ENCODE measurements at regions not wholly inside any gene's neighbourhood (a gene's known extent, or its start where the extent isn't known, plus 50 kb on each side); places are given as distances from the start of the nearest gene placed in this dataset.
A peak's percentile ranks its signal among the peaks of the same experiment; 100 is the strongest.

GRCh38 chr1:187229496-187229895 lies 400.7 kb downstream of the PLA2G4A start:
- TF ChIP-seq STAT1 (IDR thresholded peaks at IDR 0.05; ENCODE audit: unreplicated experiment): no peak
- TF ChIP-seq ZNF331 (CRISPR knock-in tag; IDR thresholded peaks at IDR 0.05; ENCODE audit: low read depth): no peak
- TF ChIP-seq JUNB (IDR thresholded peaks at IDR 0.05; ENCODE audit: unreplicated experiment): no peak
- TF ChIP-seq REST (IDR thresholded peaks at IDR 0.05; ENCODE audit: unreplicated experiment): no peak
- TF ChIP-seq EZH2phosphoT487 (IDR thresholded peaks at IDR 0.05; ENCODE audit: unreplicated experiment): no peak
- TF ChIP-seq, protein P1, sequence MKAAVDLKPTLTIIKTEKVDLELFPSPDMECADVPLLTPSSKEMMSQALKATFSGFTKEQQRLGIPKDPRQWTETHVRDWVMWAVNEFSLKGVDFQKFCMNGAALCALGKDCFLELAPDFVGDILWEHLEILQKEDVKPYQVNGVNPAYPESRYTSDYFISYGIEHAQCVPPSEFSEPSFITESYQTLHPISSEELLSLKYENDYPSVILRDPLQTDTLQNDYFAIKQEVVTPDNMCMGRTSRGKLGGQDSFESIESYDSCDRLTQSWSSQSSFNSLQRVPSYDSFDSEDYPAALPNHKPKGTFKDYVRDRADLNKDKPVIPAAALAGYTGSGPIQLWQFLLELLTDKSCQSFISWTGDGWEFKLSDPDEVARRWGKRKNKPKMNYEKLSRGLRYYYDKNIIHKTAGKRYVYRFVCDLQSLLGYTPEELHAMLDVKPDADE (IDR thresholded peaks at IDR 0.05): no peak
- no peak for TF ChIP-seq CREB1 (CRISPR knock-in tag; IDR thresholded peaks at IDR 0.05; ENCODE audit: low read depth)
- TF ChIP-seq, protein P2, sequence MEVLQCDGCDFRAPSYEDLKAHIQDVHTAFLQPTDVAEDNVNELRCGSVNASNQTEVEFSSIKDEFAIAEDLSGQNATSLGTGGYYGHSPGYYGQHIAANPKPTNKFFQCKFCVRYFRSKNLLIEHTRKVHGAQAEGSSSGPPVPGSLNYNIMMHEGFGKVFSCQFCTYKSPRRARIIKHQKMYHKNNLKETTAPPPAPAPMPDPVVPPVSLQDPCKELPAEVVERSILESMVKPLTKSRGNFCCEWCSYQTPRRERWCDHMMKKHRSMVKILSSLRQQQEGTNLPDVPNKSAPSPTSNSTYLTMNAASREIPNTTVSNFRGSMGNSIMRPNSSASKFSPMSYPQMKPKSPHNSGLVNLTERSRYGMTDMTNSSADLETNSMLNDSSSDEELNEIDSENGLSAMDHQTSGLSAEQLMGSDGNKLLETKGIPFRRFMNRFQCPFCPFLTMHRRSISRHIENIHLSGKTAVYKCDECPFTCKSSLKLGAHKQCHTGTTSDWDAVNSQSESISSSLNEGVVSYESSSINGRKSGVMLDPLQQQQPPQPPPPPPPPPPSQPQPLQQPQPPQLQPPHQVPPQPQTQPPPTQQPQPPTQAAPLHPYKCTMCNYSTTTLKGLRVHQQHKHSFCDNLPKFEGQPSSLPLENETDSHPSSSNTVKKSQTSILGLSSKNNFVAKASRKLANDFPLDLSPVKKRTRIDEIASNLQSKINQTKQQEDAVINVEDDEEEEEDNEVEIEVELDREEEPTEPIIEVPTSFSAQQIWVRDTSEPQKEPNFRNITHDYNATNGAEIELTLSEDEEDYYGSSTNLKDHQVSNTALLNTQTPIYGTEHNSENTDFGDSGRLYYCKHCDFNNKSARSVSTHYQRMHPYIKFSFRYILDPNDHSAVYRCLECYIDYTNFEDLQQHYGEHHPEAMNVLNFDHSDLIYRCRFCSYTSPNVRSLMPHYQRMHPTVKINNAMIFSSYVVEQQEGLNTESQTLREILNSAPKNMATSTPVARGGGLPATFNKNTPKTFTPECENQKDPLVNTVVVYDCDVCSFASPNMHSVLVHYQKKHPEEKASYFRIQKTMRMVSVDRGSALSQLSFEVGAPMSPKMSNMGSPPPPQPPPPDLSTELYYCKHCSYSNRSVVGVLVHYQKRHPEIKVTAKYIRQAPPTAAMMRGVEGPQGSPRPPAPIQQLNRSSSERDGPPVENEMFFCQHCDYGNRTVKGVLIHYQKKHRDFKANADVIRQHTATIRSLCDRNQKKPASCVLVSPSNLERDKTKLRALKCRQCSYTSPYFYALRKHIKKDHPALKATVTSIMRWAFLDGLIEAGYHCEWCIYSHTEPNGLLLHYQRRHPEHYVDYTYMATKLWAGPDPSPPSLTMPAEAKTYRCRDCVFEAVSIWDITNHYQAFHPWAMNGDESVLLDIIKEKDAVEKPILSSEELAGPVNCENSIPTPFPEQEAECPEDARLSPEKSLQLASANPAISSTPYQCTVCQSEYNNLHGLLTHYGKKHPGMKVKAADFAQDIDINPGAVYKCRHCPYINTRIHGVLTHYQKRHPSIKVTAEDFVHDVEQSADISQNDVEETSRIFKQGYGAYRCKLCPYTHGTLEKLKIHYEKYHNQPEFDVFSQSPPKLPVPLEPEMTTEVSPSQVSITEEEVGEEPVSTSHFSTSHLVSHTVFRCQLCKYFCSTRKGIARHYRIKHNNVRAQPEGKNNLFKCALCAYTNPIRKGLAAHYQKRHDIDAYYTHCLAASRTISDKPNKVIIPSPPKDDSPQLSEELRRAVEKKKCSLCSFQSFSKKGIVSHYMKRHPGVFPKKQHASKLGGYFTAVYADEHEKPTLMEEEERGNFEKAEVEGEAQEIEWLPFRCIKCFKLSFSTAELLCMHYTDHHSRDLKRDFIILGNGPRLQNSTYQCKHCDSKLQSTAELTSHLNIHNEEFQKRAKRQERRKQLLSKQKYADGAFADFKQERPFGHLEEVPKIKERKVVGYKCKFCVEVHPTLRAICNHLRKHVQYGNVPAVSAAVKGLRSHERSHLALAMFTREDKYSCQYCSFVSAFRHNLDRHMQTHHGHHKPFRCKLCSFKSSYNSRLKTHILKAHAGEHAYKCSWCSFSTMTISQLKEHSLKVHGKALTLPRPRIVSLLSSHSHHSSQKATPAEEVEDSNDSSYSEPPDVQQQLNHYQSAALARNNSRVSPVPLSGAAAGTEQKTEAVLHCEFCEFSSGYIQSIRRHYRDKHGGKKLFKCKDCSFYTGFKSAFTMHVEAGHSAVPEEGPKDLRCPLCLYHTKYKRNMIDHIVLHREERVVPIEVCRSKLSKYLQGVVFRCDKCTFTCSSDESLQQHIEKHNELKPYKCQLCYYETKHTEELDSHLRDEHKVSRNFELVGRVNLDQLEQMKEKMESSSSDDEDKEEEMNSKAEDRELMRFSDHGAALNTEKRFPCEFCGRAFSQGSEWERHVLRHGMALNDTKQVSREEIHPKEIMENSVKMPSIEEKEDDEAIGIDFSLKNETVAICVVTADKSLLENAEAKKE (CRISPR knock-in tag; IDR thresholded peaks at IDR 0.05): no peak
- TF ChIP-seq NANOG (IDR thresholded peaks at IDR 0.05; ENCODE audit: borderline replicate concordance): no peak
- TF ChIP-seq, protein P3, sequence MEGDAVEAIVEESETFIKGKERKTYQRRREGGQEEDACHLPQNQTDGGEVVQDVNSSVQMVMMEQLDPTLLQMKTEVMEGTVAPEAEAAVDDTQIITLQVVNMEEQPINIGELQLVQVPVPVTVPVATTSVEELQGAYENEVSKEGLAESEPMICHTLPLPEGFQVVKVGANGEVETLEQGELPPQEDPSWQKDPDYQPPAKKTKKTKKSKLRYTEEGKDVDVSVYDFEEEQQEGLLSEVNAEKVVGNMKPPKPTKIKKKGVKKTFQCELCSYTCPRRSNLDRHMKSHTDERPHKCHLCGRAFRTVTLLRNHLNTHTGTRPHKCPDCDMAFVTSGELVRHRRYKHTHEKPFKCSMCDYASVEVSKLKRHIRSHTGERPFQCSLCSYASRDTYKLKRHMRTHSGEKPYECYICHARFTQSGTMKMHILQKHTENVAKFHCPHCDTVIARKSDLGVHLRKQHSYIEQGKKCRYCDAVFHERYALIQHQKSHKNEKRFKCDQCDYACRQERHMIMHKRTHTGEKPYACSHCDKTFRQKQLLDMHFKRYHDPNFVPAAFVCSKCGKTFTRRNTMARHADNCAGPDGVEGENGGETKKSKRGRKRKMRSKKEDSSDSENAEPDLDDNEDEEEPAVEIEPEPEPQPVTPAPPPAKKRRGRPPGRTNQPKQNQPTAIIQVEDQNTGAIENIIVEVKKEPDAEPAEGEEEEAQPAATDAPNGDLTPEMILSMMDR (conservative IDR thresholded peaks at IDR 0.05; ENCODE audit: low read depth in 2 of 2): no peak

More at GRCh38 chr1:187229496-187229895, 400.7 kb downstream of the PLA2G4A start:
- DNase-seq (ENCODE audit: low spot score): no peak
- H3K27me3 ChIP-seq (ENCODE audit: insufficient read depth): no peaks in the 10 kb centered on the region
- H3K27ac ChIP-seq (ENCODE audit: low read depth): no peak overlapping the region
- no peak overlapping the region for H3K4me3 Mint-ChIP-seq
- 0 out of 2 replicates have a peak, but pooled peaks cover 5% of the 10 kb centered on the region for H3K4me1 ChIP-seq (ENCODE audit: insufficient read depth)
- no peaks in the 10 kb centered on the region for H3F3A ChIP-seq (replicated peaks; ENCODE audit: low read depth)
- no peaks in the 10 kb centered on the region for H3K9me3 Mint-ChIP-seq
- no peaks in the 10 kb centered on the region for H3K36me3 Mint-ChIP-seq (ENCODE audit: low read depth)
- H3K9me2 ChIP-seq (ENCODE audit: insufficient read depth): no peaks in the 10 kb centered on the region
- H3K4me1 Mint-ChIP-seq: peaks cover 7% of the 10 kb centered on the region; the same call in 2 of the 3 replicates
- H3K36me3 ChIP-seq (ENCODE audit: insufficient read depth): no peaks in the 10 kb centered on the region
- no peaks in the 10 kb centered on the region for H3K27me3 Mint-ChIP-seq (ENCODE audit: insufficient read depth, low read depth, poor library complexity)
- no peaks in the 10 kb centered on the region for H4K20me1 ChIP-seq (replicated peaks; ENCODE audit: insufficient read depth)
- no peaks in the 10 kb centered on the region for H3K79me2 ChIP-seq (replicated peaks; ENCODE audit: insufficient read depth)
- no peak overlapping the region for H3K4me2 ChIP-seq
- no peak overlapping the region for H2AFZ ChIP-seq
- H3K27ac Mint-ChIP-seq: peak overlapping the region; percentile 75
- no peak for ATAC-seq
- no peak overlapping the region for H3K4me3 ChIP-seq

All from GM23338 (cell line).